ENCODE measurements at regions not wholly inside any gene's neighbourhood (a gene's known extent, or its start where the extent isn't known, plus 50 kb on each side); places are given as distances from the start of the nearest gene placed in this dataset.
"Not testable (repeated sequence)": the region's sequence is repeated elsewhere in the genome, so short reads cannot be mapped to it uniquely, and the experiment has no call there.

GRCh38 chr10:76815505-76815904 lies 822.1 kb downstream of the KCNMA1 start:
- not testable (repeated sequence) for DNase-seq

GRCh38 chr10:76811430-76811829 lies 826.2 kb downstream of the KCNMA1 start:
- no peak for DNase-seq

GRCh38 chr10:76788452-76788811 lies 849.2 kb downstream of the KCNMA1 start:
- no peak for DNase-seq

- DNase-seq: no peak
Measured at GRCh38 chr10:76787746-76788451, 849.7 kb downstream of the KCNMA1 start.

GRCh38 chr10:76786504-76787072 lies 851.0 kb downstream of the KCNMA1 start:
- DNase-seq: no peak

- no peak for DNase-seq
Measured at GRCh38 chr10:76784076-76784475, 853.5 kb downstream of the KCNMA1 start.

GRCh38 chr10:76779796-76780301 lies 857.8 kb downstream of the KCNMA1 start:
- no peak for DNase-seq

- no peak for DNase-seq
Measured at GRCh38 chr10:76778914-76779795, 858.5 kb downstream of the KCNMA1 start.

- DNase-seq: no peak
Measured at GRCh38 chr10:76774987-76775603, 862.5 kb downstream of the KCNMA1 start.

GRCh38 chr10:76769582-76769981 lies 868.0 kb downstream of the KCNMA1 start:
- DNase-seq: no peak

GRCh38 chr10:76769161-76769560 lies 868.4 kb downstream of the KCNMA1 start:
- no peak for DNase-seq

- DNase-seq: no peak
Measured at GRCh38 chr10:76766682-76767081, 870.9 kb downstream of the KCNMA1 start.

GRCh38 chr10:76764921-76765320 lies 872.7 kb downstream of the KCNMA1 start:
- not testable (repeated sequence) for DNase-seq

- no peak for DNase-seq
Measured at GRCh38 chr10:76764177-76764576, 873.4 kb downstream of the KCNMA1 start.

- no peak for DNase-seq
Measured at GRCh38 chr10:76763376-76763775, 874.2 kb downstream of the KCNMA1 start.

- no peak for DNase-seq
Measured at GRCh38 chr10:76759681-76760080, 877.9 kb downstream of the KCNMA1 start.

- DNase-seq: no peak
Measured at GRCh38 chr10:76743169-76743568, 894.4 kb downstream of the KCNMA1 start.

GRCh38 chr10:76740514-76740913 lies 897.1 kb downstream of the KCNMA1 start:
- DNase-seq: no peak

GRCh38 chr10:76738991-76739390 lies 898.6 kb downstream of the KCNMA1 start:
- DNase-seq: no peak

- no peak for DNase-seq
Measured at GRCh38 chr10:76736815-76737618, 900.6 kb downstream of the KCNMA1 start.

GRCh38 chr10:76736392-76736791 lies 901.2 kb downstream of the KCNMA1 start:
- DNase-seq: no peak

- DNase-seq: no peak
Measured at GRCh38 chr10:76735866-76736265, 901.7 kb downstream of the KCNMA1 start.

All from NCI-H345 (cell line).